ENCODE measurements at regions not wholly inside any gene's neighbourhood (a gene's known extent, or its start where the extent isn't known, plus 50 kb on each side); places are given as distances from the start of the nearest gene placed in this dataset.

GRCh38 chr2:9092383-9093282, 89.1 kb upstream of the MBOAT2 start:
- TF ChIP-seq POLR2A (IDR thresholded peaks at IDR 0.05; ENCODE audit: low read depth, low read length) (no peak), CTCF (IDR thresholded peaks at IDR 0.05; ENCODE audit: extremely low read depth in 1 of 2, insufficient read depth in 1 of 2, low read depth in 1 of 2, low read length in 2 of 2) (no peak), POLR2AphosphoS5 (IDR thresholded peaks at IDR 0.05; ENCODE audit: insufficient read depth, low read depth, low read length) (no peak), FOS (IDR thresholded peaks at IDR 0.05; ENCODE audit: borderline replicate concordance, insufficient read depth, low read length) (no peak), GATA2 (IDR thresholded peaks at IDR 0.05; ENCODE audit: insufficient read depth, insufficient read length, low read depth, low read length) (no peak), EZH2 (IDR thresholded peaks at IDR 0.05; ENCODE audit: borderline replicate concordance, low read depth, low read length, severe bottlenecking) (no peak), MYC (IDR thresholded peaks at IDR 0.05; ENCODE audit: low read depth, low read length) (no peak)
- TF ChIP-seq, protein P1, sequence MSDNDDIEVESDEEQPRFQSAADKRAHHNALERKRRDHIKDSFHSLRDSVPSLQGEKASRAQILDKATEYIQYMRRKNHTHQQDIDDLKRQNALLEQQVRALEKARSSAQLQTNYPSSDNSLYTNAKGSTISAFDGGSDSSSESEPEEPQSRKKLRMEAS (IDR thresholded peaks at IDR 0.05; ENCODE audit: insufficient read depth, insufficient read length): no peak
